ACC112 (cell line): ENCODE measurements at regions not wholly inside any gene's neighbourhood (a gene's known extent, or its start where the extent isn't known, plus 50 kb on each side); places are given as distances from the start of the nearest gene placed in this dataset.

ENCODE experiments used
- H2AFZ ChIP-seq: fragments of 200-600 bp; sonication (generic); one replicate; pipeline ENCODE4 v1.6.0; 2017; ENCODE audit warnings: antibody characterized with exemption, low read length; ENCODE audit not compliant: unreplicated experiment
- H3K27ac ChIP-seq: fragments of 200-600 bp; sonication (generic); 2 replicates; pipeline ENCODE4 v1.5.1; 2014; ENCODE audit warnings: low read depth, mild to moderate bottlenecking, antibody characterized with exemption, low read length, moderate library complexity
- H3K27me3 ChIP-seq: fragments of 200-600 bp; sonication (generic); 2 replicates; pipeline ENCODE4 v1.6.1; 2014; ENCODE audit warnings: mild to moderate bottlenecking, antibody characterized with exemption, low read length, moderate library complexity, mixed read lengths; ENCODE audit not compliant: insufficient read depth
- H3K36me3 ChIP-seq: fragments of 200-600 bp; sonication (generic); 2 replicates; pipeline ENCODE4 v1.6.1; 2016; ENCODE audit warnings: mild to moderate bottlenecking, antibody characterized with exemption, low read length, moderate library complexity, mixed read lengths; ENCODE audit not compliant: insufficient read depth
- H3K4me1 ChIP-seq: fragments of 200-600 bp; sonication (generic); one replicate; pipeline ENCODE4 v1.6.1; 2016; ENCODE audit warnings: low read length, mixed read lengths; ENCODE audit not compliant: insufficient read depth, unreplicated experiment, control insufficient read depth
- H3K4me3 ChIP-seq: fragments of 200-600 bp; sonication (generic); 2 replicates; pipeline ENCODE4 v1.5.1; 2014; ENCODE audit warnings: mild to moderate bottlenecking, low read depth, low read length
- H3K79me2 ChIP-seq: fragments of 200-600 bp; sonication (generic); one replicate; pipeline ENCODE4 v1.6.0; 2016; ENCODE audit warnings: low read length; ENCODE audit not compliant: control insufficient read depth, unreplicated experiment, insufficient read depth

DNA sequence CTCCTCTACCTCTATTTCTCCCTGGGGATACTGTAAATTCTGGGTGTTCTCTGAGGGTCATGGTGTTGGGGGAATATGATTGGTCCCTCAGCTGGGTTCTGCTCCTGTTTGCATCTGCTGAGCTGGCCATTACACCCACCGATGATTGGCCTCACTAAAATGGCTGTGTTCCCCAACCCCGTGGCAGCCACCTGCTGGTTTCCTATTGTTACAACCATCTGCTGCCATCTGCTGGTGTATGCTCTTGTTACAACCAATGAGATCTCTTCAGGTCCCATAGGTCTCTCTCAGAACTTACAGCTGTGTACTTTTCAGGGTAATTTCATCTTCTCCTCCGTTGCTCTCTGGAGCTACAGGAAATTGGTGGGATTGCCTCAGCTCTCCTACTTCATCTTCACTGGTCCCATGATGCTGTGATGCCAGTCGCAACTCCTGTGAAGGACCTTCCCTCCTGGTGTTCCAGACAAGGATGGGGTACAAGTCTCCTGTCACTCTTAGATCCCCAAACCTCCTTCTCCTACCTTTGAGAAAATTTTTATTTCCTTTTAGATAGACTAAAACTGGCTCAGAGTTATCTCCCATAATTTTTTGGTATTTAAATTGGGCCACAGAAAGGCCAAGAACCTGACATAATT lies 303.5 kb upstream of the SMIM30 start:
- H3K4me1 ChIP-seq, result no peaks in the 10 kb centered on the region
- H2AFZ ChIP-seq, result peak overlapping the region; percentile 93
- H3K4me3 ChIP-seq, result no peak overlapping the region
- H3K27me3 ChIP-seq, result no peaks in the 10 kb centered on the region
- H3K79me2 ChIP-seq, result no peaks in the 10 kb centered on the region
- no peak overlapping the region for H3K27ac ChIP-seq
- H3K36me3 ChIP-seq, result no peaks in the 10 kb centered on the region

DNA sequence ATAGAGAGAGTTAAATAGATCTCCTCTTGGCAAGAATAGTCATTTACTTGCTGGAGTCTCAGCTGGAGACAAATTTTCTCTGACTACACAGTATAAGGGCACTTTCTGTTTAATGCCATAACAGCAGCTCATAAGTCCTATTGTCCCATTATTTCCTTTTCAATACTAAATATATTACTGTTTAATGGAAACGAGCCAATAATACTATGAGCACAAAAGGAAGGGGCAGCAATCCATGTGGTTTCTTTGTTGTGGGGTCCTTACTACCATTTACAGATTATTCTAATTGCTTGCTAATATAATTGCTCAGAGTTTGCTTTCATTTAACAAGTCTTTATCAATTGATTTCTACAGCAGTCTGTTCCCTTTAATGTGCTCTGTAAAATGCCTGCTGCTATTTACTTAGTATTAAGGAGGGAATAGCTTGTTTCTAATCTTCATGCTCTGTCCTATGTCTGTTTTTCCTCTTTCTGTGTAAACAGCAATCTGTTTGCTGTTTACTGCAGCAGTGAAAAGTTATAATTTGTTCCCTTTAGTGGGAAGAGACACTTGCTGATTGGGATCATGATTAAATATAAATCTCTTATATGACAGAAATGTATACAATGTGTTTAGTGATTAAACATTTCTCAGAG lies 296.2 kb upstream of the SMIM30 start:
- no peak overlapping the region for H3K4me3 ChIP-seq
- H2AFZ ChIP-seq, result no peak overlapping the region
- H3K27me3 ChIP-seq, result peaks cover 3% of the 10 kb centered on the region; the same call in 1 of the 2 replicates
- H3K36me3 ChIP-seq, result no peaks in the 10 kb centered on the region
- H3K79me2 ChIP-seq, result no peaks in the 10 kb centered on the region
- H3K4me1 ChIP-seq, result no peaks in the 10 kb centered on the region
- H3K27ac ChIP-seq, result no peak overlapping the region

DNA sequence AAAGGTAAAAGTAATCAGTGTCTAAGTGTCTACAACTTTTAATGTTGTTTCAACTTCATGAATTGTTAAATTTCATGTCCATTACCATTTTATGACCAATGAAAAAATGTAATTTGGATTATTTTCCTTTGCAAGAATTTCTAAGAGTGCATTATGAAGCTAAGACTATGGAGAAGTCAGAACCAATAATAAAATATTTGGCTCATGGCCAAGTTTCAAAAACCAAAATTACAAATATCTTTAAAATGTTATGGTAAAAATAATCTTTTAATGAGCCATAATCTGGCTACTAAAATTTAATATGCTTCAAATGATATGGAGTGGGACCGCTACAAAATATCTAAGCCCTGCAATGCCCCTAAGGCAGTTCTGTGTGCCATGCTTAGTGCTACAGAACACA lies 294.1 kb upstream of the SMIM30 start:
- Histone ChIP-seq H3K4me1 (no peaks in the 10 kb centered on the region), H3K4me3 (no peak overlapping the region), H3K36me3 (no peaks in the 10 kb centered on the region), H2AFZ (no peak overlapping the region), H3K27ac (no peak overlapping the region), H3K79me2 (no peaks in the 10 kb centered on the region), H3K27me3 (peaks cover 3% of the 10 kb centered on the region; the same call in 1 of the 2 replicates)

DNA sequence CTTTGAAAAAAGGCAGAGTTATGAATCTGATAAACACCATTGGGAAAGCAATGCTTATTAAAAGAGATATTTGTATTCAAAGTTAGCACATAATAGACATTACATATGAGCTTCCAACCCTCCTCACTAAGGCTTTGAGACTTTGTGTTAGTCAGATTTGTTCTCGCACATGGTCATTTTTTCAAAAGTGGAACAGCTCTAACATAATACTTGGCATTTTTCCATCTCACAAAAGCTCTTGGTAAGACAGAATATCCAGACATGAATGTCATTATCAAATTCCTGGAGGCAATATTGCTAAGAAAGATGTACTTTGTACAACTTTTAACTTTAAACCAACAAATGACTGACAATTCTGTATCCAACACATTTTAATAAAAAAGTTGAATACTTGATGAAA lies 292.4 kb upstream of the SMIM30 start:
- H2AFZ ChIP-seq, result no peak overlapping the region
- H3K79me2 ChIP-seq, result no peaks in the 10 kb centered on the region
- no peaks in the 10 kb centered on the region; the same call in 1 of the 2 replicates for H3K27me3 ChIP-seq
- no peak overlapping the region for H3K4me3 ChIP-seq
- H3K4me1 ChIP-seq, result no peaks in the 10 kb centered on the region
- no peak overlapping the region for H3K27ac ChIP-seq
- H3K36me3 ChIP-seq, result no peaks in the 10 kb centered on the region

DNA sequence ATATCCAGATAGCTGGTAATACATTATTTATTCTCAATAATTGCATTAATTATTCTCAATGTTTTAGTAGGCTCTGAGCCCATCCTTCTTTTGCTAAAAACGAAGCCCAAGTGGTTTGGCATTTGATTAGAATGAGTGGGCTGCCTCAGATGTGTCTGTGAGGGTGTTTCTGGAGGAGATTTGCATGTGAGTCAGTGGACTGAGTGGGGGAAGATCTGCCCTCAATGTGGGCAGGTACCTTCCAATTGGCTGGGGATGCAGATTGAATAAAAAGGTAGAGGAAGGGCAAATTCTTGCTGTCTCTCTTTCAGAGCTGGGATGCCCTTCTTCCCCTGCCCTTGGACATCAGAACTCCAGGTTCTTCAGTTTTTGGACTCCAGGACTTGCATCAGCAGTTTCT lies 290.6 kb upstream of the SMIM30 start:
- H3K4me3 ChIP-seq, result no peak overlapping the region
- no peaks in the 10 kb centered on the region for H3K36me3 ChIP-seq
- no peaks in the 10 kb centered on the region for H3K27me3 ChIP-seq
- H3K4me1 ChIP-seq, result no peaks in the 10 kb centered on the region
- no peak overlapping the region for H2AFZ ChIP-seq
- H3K79me2 ChIP-seq, result no peaks in the 10 kb centered on the region
- H3K27ac ChIP-seq, result no peak overlapping the region

DNA sequence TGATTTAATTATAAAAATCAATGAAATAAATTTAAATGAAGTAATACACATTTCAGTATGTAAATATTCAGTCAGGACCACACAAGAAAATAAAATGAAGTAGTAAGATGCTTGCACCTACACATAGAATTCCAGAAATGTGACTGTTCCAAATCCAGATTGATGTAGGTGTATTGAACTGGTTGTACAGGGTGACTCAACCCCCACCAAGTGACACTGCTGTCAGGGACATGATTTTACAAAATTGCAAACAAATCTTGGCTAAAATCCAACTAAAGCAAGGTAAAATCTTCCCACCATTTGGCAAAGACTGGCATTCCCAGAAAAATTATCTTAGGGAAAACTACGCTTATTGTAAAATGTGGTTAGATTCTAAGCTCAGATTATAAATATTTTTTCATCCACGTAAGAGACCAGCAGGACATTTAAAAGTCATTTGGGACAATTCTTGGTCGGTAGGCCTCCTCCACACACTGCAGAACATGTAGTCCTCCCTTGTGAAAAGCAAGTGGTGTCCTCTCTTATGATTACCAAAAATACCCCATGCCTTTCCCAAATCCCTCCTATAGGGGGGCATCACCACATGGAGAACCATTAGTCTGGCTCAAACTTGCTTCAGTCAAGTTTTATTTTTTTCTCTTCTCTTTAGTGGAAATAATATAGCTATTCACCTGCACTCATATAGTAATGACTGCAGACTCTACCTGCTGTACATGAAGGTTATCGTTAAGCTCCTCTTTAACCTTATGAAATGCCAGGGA lies 287.1 kb upstream of the SMIM30 start:
- Histone ChIP-seq H3K4me3 (no peak overlapping the region), H3K27me3 (no peaks in the 10 kb centered on the region), H3K79me2 (no peaks in the 10 kb centered on the region), H3K27ac (no peak overlapping the region), H2AFZ (no peak overlapping the region), H3K4me1 (no peaks in the 10 kb centered on the region), H3K36me3 (no peaks in the 10 kb centered on the region)

DNA sequence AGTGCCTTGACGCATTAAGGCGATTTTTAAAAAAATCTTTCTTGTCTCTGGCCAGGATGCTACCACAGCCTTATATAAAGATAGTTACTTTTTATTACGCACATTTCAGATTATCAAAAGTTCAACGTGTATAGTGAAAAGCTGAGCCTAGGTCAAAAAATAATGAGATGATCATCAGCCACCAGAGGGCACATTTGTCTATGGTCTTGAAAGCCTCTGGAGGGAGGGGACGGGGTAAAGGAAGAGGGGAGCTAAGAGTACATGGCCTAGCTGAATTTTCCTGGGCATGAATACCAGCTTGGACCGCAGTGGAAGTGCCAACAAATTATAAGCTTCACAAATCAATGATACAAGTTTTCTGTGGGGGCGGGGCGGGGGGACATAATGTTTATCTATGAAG lies 285.9 kb upstream of the SMIM30 start:
- H3K4me3 ChIP-seq, result no peak overlapping the region
- H3K79me2 ChIP-seq, result no peaks in the 10 kb centered on the region
- no peaks in the 10 kb centered on the region for H3K4me1 ChIP-seq
- no peak overlapping the region for H2AFZ ChIP-seq
- H3K27ac ChIP-seq, result no peak overlapping the region
- H3K36me3 ChIP-seq, result no peaks in the 10 kb centered on the region
- no peaks in the 10 kb centered on the region for H3K27me3 ChIP-seq

DNA sequence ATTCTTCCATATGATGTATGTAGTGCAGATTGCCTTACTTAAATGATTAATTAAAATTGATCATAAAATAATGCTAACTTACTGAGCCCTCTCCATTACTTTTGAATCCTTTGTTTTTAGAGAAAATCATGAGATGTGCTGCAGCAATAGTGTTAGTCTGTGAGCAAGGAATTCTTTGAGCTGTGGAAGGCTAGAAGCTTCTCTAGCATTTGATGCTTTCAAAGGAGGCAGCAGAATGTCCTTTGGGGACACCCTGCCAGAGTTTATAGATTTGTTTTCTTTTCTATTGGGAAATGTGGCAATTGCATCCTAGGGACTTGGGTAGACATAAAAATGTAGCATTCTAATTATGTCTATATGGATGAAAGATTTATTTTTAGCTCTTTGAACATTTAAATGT lies 284.1 kb upstream of the SMIM30 start:
- no peaks in the 10 kb centered on the region for H3K27me3 ChIP-seq
- H2AFZ ChIP-seq, result no peak overlapping the region
- no peaks in the 10 kb centered on the region for H3K36me3 ChIP-seq
- no peaks in the 10 kb centered on the region for H3K4me1 ChIP-seq
- no peak overlapping the region for H3K4me3 ChIP-seq
- H3K27ac ChIP-seq, result no peak overlapping the region
- no peaks in the 10 kb centered on the region for H3K79me2 ChIP-seq

DNA sequence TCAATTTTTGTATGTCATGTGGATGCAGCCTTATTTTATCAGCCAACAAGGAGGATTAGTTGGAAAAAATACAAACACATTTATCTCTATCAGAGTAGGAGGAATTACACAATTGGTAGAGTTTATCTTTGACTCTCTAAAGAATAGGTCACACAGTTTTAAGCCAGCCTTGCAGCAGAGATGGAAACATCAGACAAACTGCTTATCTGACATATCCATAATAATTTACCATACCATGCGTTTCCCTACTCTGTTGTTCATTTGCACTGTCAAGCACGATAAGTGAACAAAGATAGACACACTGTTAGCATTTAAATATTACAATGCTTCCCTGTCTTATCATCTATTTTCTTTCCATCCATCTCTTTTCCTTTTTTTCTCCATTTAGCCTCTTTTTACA lies 283.7 kb upstream of the SMIM30 start:
- Histone ChIP-seq H3K36me3 (no peaks in the 10 kb centered on the region), H3K79me2 (no peaks in the 10 kb centered on the region), H3K27ac (no peak overlapping the region), H3K4me1 (no peaks in the 10 kb centered on the region), H2AFZ (no peak overlapping the region), H3K4me3 (no peak overlapping the region), H3K27me3 (no peaks in the 10 kb centered on the region)

DNA sequence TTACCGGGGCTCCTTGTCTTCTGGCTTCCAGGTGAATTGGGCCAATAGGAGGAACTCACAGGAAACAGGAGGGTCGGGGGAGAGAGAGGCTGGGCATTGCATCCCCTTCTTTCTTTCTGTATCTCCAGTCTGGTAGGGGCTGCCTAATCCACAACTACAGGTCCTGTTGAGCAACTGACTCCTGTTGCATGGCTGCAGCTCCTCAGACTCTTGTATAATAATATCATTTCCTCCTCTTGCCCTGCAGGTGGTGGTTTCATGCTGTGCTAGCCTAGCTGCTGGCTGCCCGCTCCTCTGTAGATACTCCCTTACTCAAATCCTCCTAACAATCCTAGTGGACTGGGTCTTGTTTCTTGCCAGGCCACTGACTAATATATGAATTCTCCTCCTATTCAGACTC lies 276.5 kb upstream of the SMIM30 start:
- Histone ChIP-seq H3K27ac (no peak overlapping the region), H3K27me3 (no peaks in the 10 kb centered on the region), H3K4me3 (no peak overlapping the region), H3K4me1 (no peaks in the 10 kb centered on the region), H2AFZ (no peak overlapping the region), H3K79me2 (no peaks in the 10 kb centered on the region), H3K36me3 (no peaks in the 10 kb centered on the region)
